ENCODE measurements at regions not wholly inside any gene's neighbourhood (a gene's known extent, or its start where the extent isn't known, plus 50 kb on each side); places are given as distances from the start of the nearest gene placed in this dataset.

DNA sequence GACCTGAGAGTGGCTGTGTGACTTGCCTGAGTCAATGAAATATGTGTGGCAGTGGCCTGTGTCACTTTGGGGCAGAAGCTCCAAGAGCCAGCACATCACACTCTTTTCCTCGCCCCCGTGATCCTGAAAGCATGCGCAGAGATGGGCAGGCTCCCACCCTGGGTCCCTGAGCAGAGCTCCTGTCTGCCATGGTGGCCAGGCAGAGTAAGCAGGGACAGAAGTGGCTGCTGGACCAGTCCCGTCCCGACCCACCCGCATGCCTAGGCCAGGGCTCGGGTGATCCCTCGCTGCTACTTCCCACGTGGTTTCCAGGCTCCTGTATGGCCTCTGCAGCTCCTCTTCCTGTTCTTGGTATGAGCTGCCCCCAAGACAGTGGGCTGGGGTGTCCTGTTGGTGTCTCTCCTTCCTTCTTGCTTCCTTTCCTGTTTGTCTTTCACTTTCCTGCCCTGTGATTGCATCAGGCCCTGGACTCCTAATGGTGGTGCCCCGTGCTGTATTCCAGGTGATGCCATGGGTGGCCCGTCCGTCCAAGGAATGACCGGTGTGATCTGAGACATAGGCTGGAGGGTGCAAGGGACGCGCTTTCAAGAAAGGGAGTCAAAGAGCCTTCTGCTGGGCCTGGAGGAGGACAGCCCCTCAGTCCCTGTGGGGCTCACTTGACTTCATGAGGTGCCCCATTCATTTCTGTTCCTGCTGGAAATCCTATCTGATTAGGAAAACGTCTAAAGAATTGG is 71.4 kb upstream of the SHH start:
- DNase-seq = no peak
- Histone ChIP-seq H3K4me1 (no peaks in the 10 kb centered on the region), H3K9me3 (replicated peaks) (no peaks in the 10 kb centered on the region), H3K36me3 (no peaks in the 10 kb centered on the region), H3K27me3 (peaks cover 49% of the 10 kb centered on the region), H3K27ac (no peak overlapping the region), H3K4me3 (no peak overlapping the region)

DNA sequence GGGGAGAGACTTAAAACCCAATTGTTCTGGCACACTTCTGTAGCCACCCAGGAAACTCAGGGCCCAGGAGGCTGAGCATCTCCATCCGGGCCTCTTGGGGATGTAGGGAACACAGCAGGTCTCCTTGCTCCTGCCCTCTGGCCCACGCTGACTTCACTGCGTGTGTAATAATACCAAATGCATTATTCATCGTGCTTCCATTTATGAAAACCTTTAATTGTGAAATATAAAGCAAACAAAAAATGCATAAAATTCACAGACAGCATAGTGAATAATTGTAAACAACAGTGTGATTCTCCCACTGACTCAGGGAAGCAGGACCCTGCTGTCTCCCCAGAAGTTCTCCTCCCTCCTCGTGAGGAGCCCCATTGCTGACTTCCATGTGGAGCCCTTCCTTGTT is 70.3 kb upstream of the SHH start:
- no peak for DNase-seq
- Histone ChIP-seq H3K4me1 (no peaks in the 10 kb centered on the region), H3K36me3 (no peaks in the 10 kb centered on the region), H3K27me3 (peaks cover 40% of the 10 kb centered on the region), H3K9me3 (replicated peaks) (no peaks in the 10 kb centered on the region), H3K27ac (no peak overlapping the region), H3K4me3 (no peak overlapping the region)

DNA sequence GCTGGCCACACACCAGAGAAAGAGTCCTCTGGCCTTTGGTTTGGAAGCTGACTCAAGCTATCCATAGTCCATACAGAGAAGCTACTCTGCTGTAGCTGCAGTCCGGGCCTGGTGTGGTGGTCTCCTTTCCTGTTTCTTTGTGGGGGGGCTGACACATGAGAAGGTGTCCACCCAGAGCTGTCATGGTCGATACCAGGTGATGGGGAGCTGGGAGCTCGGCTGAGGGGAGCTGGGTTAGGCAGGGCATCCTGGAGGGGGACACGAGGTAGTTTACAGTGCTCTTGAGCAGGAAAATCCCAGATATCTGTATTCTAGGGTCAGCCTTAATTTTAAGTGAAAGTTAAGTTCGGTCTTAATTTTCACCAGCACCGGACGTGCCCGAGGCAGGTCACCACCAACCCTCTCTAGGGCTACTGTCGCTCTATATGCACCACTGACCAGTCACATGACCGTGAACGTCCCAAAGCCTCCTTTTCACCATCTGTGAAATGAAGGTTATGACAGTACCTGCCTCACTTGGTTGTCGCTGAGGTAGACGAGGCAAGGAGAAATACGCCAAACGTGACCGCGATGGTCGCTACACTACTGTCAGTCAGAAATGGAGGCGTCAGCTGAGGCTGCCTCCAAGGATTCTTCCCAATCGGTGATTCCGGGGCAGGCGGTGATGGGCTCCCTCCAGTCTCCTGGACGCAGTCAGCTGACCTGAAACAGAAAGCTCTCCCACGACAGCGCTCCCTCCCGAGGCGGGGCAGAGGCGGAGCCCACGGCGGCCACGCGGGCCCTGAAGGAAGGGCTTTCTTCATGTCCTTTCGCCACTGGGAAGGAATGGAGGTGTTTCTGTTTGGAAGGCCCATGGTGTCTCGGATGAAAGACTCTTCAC is 69.4 kb upstream of the SHH start:
- no peaks in the 10 kb centered on the region for H3K4me1 ChIP-seq
- peaks cover 40% of the 10 kb centered on the region for H3K27me3 ChIP-seq
- H3K36me3 ChIP-seq = no peaks in the 10 kb centered on the region
- no peaks in the 10 kb centered on the region; the same call in 1 of the 2 replicates for H3K9me3 ChIP-seq (replicated peaks)
- no peak for DNase-seq
- no peak overlapping the region for H3K4me3 ChIP-seq
- no peak overlapping the region for H3K27ac ChIP-seq

DNA sequence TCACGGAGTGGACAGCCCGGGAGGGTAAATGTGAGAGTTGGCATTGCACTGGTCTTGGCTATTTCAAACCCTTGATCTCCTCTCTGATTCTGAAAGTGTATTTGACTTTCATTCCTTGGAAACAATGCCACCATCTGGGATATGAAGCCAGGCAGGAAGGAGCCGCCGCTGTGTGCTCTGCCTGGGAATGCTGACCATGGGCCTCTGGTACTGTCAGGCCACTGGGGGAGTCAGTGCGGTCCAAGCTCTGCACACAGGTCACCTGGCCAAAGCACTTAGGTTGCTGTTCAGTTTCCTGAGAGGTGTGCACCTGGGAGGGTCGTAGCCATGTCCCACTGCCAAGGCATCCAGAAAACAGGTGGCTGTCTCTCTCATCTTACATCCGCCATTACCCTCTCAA is 68.5 kb upstream of the SHH start:
- Histone ChIP-seq H3K36me3 (no peaks in the 10 kb centered on the region), H3K27me3 (peaks cover 37% of the 10 kb centered on the region), H3K4me3 (no peak overlapping the region), H3K27ac (no peak overlapping the region), H3K4me1 (no peaks in the 10 kb centered on the region), H3K9me3 (replicated peaks) (no peaks in the 10 kb centered on the region; the same call in 1 of the 2 replicates)
- no peak for DNase-seq

DNA sequence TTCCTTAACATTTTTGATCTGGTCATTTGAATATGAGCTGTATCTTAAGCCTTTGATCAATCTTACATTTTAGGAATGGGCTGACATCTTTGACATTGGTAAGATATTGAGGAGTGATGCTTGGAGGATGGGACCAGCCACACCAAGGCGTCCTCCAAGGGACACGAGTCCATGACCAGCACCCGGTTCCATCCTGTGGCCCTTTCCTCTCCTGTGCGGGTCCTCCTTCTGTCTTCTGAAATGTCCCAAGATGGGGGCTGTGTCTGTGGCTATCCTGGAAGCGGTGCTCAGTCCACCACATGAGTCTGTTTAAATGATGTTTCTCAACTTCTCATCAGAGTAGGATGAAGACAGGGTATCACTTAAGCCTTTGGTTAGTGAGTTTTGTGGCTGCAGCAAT is 67.3 kb upstream of the SHH start:
- no peak for DNase-seq
- no peak overlapping the region for H3K27ac ChIP-seq
- H3K9me3 ChIP-seq (replicated peaks) = no peaks in the 10 kb centered on the region; the same call in 1 of the 2 replicates
- no peaks in the 10 kb centered on the region for H3K4me1 ChIP-seq
- no peak overlapping the region for H3K4me3 ChIP-seq
- no peaks in the 10 kb centered on the region for H3K36me3 ChIP-seq
- H3K27me3 ChIP-seq = peaks cover 27% of the 10 kb centered on the region

DNA sequence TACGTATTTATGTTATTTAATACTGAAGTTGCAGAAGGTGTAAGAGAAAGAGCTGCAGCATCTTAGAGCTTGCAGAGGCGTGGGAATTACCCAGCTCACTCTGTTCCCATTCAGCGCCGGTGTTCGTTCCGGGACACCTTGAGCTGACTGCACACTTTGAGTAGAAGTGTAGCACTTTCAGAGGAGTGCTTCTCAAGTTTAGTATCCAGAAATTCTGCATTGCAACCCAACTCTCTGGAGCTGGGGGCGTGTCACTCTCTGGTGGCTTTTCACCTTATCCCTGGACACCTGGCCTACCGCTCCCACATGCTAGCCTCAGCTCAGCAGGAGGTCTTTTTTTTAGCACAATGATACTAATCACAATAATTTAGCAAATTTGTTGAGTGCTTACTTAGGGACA is 66.4 kb upstream of the SHH start:
- Histone ChIP-seq H3K4me1 (no peaks in the 10 kb centered on the region), H3K27me3 (peaks cover 25% of the 10 kb centered on the region), H3K27ac (no peak overlapping the region), H3K9me3 (replicated peaks) (no peaks in the 10 kb centered on the region; the same call in 1 of the 2 replicates), H3K4me3 (no peak overlapping the region), H3K36me3 (no peaks in the 10 kb centered on the region)
- no peak for DNase-seq

DNA sequence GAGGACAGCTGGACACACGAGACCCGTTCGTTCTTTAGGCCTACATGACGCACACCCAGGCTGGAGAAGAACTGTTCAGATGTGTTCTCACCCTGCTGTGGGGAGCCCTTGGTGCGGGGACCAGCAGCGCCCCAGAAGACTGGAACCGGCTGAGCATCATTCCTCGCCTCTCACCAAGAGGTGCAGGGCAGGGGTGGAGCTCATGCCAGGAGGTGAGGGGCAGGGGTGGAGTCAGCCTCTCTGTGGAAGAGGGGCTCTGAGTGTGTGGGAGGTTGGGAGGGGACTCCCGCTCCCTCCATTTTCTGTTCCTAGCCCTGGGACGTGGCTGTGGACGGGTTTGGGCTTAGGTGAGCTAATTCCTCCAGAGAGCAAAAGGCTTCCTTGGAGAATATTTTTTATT is 66.0 kb upstream of the SHH start:
- no peak overlapping the region for H3K27ac ChIP-seq
- H3K9me3 ChIP-seq (replicated peaks) = no peaks in the 10 kb centered on the region; the same call in 1 of the 2 replicates
- H3K36me3 ChIP-seq = no peaks in the 10 kb centered on the region
- DNase-seq = no peak
- peaks cover 23% of the 10 kb centered on the region for H3K27me3 ChIP-seq
- H3K4me3 ChIP-seq = no peak overlapping the region
- no peaks in the 10 kb centered on the region for H3K4me1 ChIP-seq

DNA sequence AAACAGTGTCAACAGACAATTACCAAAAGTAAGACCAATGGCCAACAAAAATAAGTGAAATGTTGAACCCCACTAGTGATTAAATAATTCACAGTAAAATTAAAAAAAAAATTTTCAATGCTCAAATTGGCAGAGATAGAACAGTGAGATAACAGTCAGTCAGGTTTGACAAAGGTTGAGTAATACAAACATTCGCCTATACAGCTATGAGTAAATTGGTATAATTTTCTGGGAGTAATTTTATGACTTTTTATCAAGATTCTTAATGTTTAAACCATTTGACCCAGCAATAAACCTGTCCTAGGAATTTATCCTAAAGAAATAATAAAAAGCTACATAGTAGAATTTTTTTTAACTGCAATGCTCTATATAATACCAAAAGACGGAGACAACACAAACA is 64.9 kb upstream of the SHH start:
- H3K36me3 ChIP-seq = no peaks in the 10 kb centered on the region
- H3K4me1 ChIP-seq = no peaks in the 10 kb centered on the region
- no peak for DNase-seq
- H3K27ac ChIP-seq = no peak overlapping the region
- H3K27me3 ChIP-seq = peaks cover 18% of the 10 kb centered on the region; the same call in 1 of the 2 replicates
- H3K4me3 ChIP-seq = no peak overlapping the region
- H3K9me3 ChIP-seq (replicated peaks) = no peaks in the 10 kb centered on the region; the same call in 1 of the 2 replicates

DNA sequence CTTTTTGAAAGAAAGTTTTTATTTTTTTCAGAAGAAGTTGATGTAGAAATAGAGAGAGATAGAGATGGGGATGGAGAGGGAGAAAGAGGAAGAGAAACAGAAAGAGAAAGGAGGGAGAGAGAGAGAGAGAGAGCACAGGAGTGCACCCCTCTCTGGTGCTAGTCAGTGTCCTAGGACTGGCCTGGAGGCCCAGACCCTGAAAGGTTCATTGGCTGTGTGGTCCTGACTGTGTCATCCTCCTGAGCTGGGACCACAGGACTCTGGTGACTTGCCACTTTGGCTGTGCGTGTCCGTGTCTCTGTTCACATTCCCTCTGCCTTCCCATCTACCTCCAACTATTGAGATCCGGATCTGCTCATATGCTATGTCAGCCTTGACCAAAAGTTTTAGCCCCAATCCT is 62.1 kb upstream of the SHH start:
- no peaks in the 10 kb centered on the region for H3K4me1 ChIP-seq
- H3K36me3 ChIP-seq = no peaks in the 10 kb centered on the region
- DNase-seq = no peak
- H3K27ac ChIP-seq = no peak overlapping the region
- no peak overlapping the region for H3K4me3 ChIP-seq
- H3K27me3 ChIP-seq = peaks cover 14% of the 10 kb centered on the region
- no peaks in the 10 kb centered on the region; the same call in 1 of the 2 replicates for H3K9me3 ChIP-seq (replicated peaks)

DNA sequence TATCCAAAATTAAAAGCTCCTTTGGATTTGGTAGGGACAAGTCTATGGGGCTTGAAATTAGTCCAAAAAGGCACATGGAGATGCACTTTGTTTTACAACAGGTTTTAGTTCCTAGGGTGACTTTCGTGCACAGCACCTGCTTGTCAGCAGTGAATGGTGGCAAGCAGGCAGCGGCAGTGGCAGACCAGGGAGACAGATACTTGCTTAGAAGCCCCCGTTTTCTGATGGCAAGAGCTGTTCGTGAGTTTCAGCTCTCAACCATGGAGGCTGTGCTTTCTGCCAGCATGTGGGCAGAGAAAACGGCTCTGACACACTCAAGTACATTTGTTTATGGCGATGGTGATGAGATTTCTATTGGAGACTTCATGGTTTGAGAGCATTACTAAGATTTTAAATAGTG is 61.7 kb upstream of the SHH start:
- Histone ChIP-seq H3K27me3 (peaks cover 13% of the 10 kb centered on the region), H3K4me3 (no peak overlapping the region), H3K36me3 (no peaks in the 10 kb centered on the region), H3K4me1 (no peaks in the 10 kb centered on the region), H3K27ac (no peak overlapping the region), H3K9me3 (replicated peaks) (no peaks in the 10 kb centered on the region; the same call in 1 of the 2 replicates)
- DNase-seq = no peak

DNA sequence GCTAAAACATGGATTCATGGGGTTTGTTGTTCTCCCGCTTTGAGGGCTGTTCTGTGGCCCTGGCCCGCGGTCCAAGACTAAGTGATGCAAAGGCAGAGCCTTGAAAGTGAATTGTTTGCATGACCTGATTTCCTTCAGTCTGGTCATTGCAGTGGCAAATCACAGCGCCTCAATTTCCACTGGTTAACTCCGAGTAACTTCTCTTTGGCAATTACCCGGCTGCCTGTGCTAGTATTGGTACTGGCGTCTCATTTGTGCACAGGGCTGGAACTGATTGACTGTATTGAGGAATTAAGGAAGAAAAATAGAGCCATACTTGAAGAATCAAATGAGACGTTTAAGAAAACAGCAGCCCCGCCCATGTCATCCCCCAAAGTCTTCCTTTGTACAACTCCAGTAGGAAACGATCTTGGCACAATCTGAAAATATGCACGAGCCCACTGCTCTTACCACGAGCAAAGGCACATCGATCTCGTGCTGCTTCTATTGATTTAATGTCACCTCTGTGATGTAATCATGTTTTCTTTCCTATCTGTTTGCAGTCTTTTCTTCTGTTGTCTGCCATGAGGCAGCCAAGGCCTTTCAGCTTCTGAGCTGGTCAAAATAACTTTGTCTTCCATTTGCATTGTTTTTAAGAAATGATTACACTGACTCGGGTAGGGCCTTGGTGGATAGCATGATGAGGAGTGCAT is 60.6 kb upstream of the SHH start:
- Histone ChIP-seq H3K9me3 (replicated peaks) (no peaks in the 10 kb centered on the region; the same call in 1 of the 2 replicates), H3K27me3 (peaks cover 13% of the 10 kb centered on the region; the same call in 1 of the 2 replicates), H3K27ac (no peak overlapping the region), H3K36me3 (no peaks in the 10 kb centered on the region), H3K4me1 (no peaks in the 10 kb centered on the region), H3K4me3 (no peak overlapping the region)
- DNase-seq = no peak

DNA sequence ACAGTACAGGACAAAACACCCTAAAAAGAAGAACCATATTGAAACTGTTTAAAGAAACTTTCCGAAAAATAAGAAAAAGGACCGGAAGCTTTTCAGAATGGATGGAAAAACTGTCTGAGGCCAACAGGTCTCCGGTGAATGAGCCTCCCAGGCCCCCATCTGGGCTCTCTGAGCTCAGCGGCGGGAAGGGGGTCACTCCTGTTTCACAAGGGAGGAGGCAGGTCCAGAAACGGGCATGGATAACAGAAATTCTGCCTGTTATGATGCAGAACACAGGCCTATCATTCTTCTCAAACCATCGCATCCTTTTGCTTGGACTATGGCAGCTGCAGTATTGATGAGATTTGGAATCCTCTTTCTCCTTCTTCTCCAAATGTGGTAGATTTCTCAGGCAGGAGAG is 58.9 kb upstream of the SHH start:
- Histone ChIP-seq H3K36me3 (no peaks in the 10 kb centered on the region), H3K27me3 (peaks cover 5% of the 10 kb centered on the region; the same call in 1 of the 2 replicates), H3K27ac (no peak overlapping the region), H3K4me1 (no peaks in the 10 kb centered on the region), H3K4me3 (no peak overlapping the region), H3K9me3 (replicated peaks) (no peaks in the 10 kb centered on the region)
- DNase-seq = no peak

DNA sequence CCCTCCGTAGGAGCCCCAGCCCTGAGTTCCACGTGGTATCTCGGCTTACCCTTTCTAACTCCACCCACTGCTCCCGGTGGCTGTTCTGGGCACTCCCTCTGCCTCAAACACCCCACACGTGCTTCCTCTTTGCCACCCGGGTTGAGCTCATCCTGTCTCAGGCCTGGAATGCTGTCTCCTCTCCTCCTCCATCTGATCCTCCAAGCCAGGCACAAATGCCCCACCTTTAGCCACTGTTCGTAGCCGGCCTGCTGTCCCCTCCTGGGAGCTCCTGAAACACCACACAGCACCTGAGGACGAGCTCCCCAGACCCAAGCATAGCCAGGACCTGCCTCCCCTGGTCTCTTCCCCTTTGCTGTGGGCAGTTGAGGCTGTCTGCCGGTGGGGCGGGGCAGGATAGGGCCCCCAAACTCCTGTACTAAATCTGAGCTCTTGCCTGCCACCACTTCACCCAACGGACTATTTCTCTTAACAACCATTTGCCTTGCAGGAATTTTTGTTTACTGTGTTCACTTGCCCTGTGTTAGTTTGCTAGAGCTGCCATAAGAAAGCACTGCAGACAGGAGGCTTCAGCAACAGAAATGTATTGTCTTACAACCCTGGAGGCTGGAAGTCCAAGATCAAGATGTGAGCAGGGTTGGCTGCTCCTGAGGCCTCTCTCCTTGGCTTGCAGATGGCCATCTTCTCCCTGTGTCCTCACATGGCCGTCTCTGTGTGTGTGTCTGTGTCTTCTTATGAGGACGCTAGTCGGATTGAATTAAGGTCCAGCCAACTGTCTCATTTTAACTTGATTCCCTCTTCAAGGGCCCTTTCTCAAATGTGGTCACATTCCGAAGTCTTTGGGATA is 58.3 kb upstream of the SHH start:
- Histone ChIP-seq H3K4me1 (no peaks in the 10 kb centered on the region), H3K27me3 (peaks cover 8% of the 10 kb centered on the region), H3K9me3 (replicated peaks) (no peaks in the 10 kb centered on the region), H3K27ac (no peak overlapping the region), H3K4me3 (no peak overlapping the region), H3K36me3 (no peaks in the 10 kb centered on the region)
- DNase-seq = no peak

DNA sequence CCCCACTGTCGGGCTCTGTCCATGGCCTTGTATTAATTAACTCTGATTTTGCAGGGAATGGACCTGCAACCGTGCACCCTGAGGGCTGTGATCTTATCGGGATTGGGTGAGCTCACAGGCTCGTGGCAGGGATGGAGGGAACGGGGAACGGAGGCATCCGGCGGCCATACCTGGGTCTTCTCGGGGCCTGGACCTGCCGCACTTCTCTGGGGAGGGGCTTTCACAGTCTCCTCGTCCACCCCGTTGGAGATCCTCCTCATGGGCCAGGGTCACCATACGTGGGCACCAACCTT is 57.5 kb upstream of the SHH start:
- Histone ChIP-seq H3K4me1 (no peaks in the 10 kb centered on the region), H3K4me3 (no peak overlapping the region), H3K9me3 (replicated peaks) (no peaks in the 10 kb centered on the region), H3K27ac (no peak overlapping the region), H3K27me3 (peaks cover 16% of the 10 kb centered on the region), H3K36me3 (no peaks in the 10 kb centered on the region)
- DNase-seq = no peak

Data from SJCRH30 (cell line).